SK-N-SH (cell line): ENCODE measurements at regions not wholly inside any gene's neighbourhood (a gene's known extent, or its start where the extent isn't known, plus 50 kb on each side); places are given as distances from the start of the nearest gene placed in this dataset.

ENCODE experiments used
- CTCF ChIA-PET: fragments of 300-600, 350-600 bp; formaldehyde crosslinking; extraction: SDS; loops from one replicate; lab custom pipeline; 2021; lab: Yijun Ruan, JAX
- POLR2A ChIA-PET: fragments of 350-600 bp; sonication (Branson Sonifier 250); formaldehyde crosslinking; extraction: SDS; loops from one replicate; lab custom pipeline; 2020; ENCODE audit warnings: antibody characterized with exemption, inconsistent platforms; lab: Yijun Ruan, JAX
- DNase-seq: peaks from one replicate; pipeline ENCODE4 v3.0.0; 2012
- H2AFZ ChIP-seq: fragments of 200-600 bp; sonication (generic); 2 replicates; pipeline ENCODE4 v1.8.1; 2016; ENCODE audit warnings: antibody characterized with exemption, mild to moderate bottlenecking, low read depth
- H3F3A ChIP-seq: fragments of 200-600 bp; sonication (generic); replicated peaks from 2 replicates; pipeline ENCODE3; 2016; ENCODE audit warnings: antibody characterized with exemption, mild to moderate bottlenecking; ENCODE audit not compliant: insufficient read depth
- H3K27ac ChIP-seq, 2 experiments: fragments of 200-500 bp in 1 of 2; fragments of 200-600 bp in 1 of 2; sonication (Bioruptor generic) in 1 of 2; sonication (generic), shearing (Covaris generic) in 1 of 2; 2 replicates each; pipeline versions ENCODE4 v1.5.1 to v1.6.1; 2014 to 2016; ENCODE audit warnings: low read depth in 2 of 2, inconsistent platforms in 1 of 2, low read length in 1 of 2, mild to moderate bottlenecking in 1 of 2, mixed read lengths in 1 of 2
- H3K27me3 ChIP-seq: fragments of 200-600 bp; sonication (generic), shearing (Covaris generic); 2 replicates; pipeline ENCODE4 v1.6.1; 2016; ENCODE audit warnings: mixed run types; ENCODE audit not compliant: insufficient read depth
- H3K36me3 ChIP-seq, 2 experiments: fragments of 200-500 bp in 1 of 2; fragments of 200-600 bp in 1 of 2; sonication (Bioruptor generic) in 1 of 2; sonication (generic) in 1 of 2; replicated peaks in 1 of 2; 2 replicates each; pipeline versions ENCODE3 to v1.5.1; 2014 to 2016; ENCODE audit warnings: low read length in 1 of 2, mild to moderate bottlenecking in 1 of 2; ENCODE audit not compliant: insufficient read depth in 2 of 2, control insufficient read depth in 1 of 2
- H3K4me1 ChIP-seq, 2 experiments: fragments of 200-500 bp in 1 of 2; fragments of 200-600 bp in 1 of 2; sonication (Bioruptor generic) in 1 of 2; sonication (generic), shearing (Covaris generic) in 1 of 2; 2 replicates each; pipeline versions ENCODE4 v1.5.1 to v1.6.1; 2014 to 2016; ENCODE audit warnings: low read depth in 1 of 2, low read length in 1 of 2, mixed run types in 1 of 2; ENCODE audit not compliant: insufficient read depth in 2 of 2, control insufficient read depth in 1 of 2
- H3K4me2 ChIP-seq: fragments of 200-600 bp; sonication (generic), shearing (Covaris generic); 2 replicates; pipeline ENCODE4 v1.6.1; 2017; ENCODE audit warnings: mixed run types
- H3K4me3 ChIP-seq, 2 experiments: fragments of 200-500 bp in 1 of 2; fragments of 200-600 bp in 1 of 2; sonication (Bioruptor generic) in 1 of 2; sonication (generic), shearing (Covaris generic) in 1 of 2; 2 replicates each; pipeline versions ENCODE4 v1.5.1 to v1.8.1; 2014 to 2016; ENCODE audit warnings: low read depth in 2 of 2, inconsistent platforms in 1 of 2, low read length in 1 of 2, mild to moderate bottlenecking in 1 of 2, mixed read lengths in 1 of 2, moderate library complexity in 1 of 2
- H3K79me2 ChIP-seq: fragments of 200-600 bp; sonication (generic); 2 replicates; pipeline ENCODE4 v1.8.1; 2017; ENCODE audit warnings: mild to moderate bottlenecking; ENCODE audit not compliant: insufficient read depth
- H3K9ac ChIP-seq: fragments of 200-600 bp; sonication (generic); 2 replicates; pipeline ENCODE4 v1.6.1; 2017; ENCODE audit warnings: mixed run types
- H3K9me2 ChIP-seq: fragments of 200-600 bp; sonication (generic); 2 replicates; pipeline ENCODE4 v1.6.1; 2017; ENCODE audit warnings: mixed run types
- H3K9me3 ChIP-seq: fragments of 200-600 bp; sonication (generic); 2 replicates; pipeline ENCODE4 v1.6.1; 2017; ENCODE audit warnings: mixed run types, mild to moderate bottlenecking, moderate library complexity
- H4K20me1 ChIP-seq: fragments of 200-600 bp; sonication (generic); 2 replicates; pipeline ENCODE4 v1.6.1; 2017; ENCODE audit warnings: mild to moderate bottlenecking, mixed run types; ENCODE audit not compliant: insufficient read depth
- EZH2phosphoT487 ChIP-seq: fragments of 200-600 bp; sonication (generic); IDR thresholded peaks from 2 replicates; pipeline ENCODE4 v1.6.1; 2017; ENCODE audit warnings: low read depth, mixed run types, mild to moderate bottlenecking, antibody characterized with exemption, moderate library complexity, borderline replicate concordance
- FOXM1 ChIP-seq: IDR thresholded peaks from 2 replicates; pipeline ENCODE4 v1.4.0; 2012; ENCODE audit warnings: low read depth, mild to moderate bottlenecking
- MAX ChIP-seq: IDR thresholded peaks from 2 replicates; pipeline ENCODE4 v1.4.0; 2012; ENCODE audit warnings: low read depth
- NFIC ChIP-seq: IDR thresholded peaks from 2 replicates; pipeline ENCODE4 v1.4.0; 2012; ENCODE audit warnings: borderline replicate concordance
- PBX3 ChIP-seq: IDR thresholded peaks from 2 replicates; pipeline ENCODE4; 2012
- REST ChIP-seq: IDR thresholded peaks from 2 replicates; pipeline ENCODE4 v1.6.1; 2012; ENCODE audit warnings: mild to moderate bottlenecking, low read depth, low read length, moderate library complexity
- RFX5 ChIP-seq: IDR thresholded peaks from 2 replicates; pipeline ENCODE4 v1.6.1; 2012; ENCODE audit warnings: mild to moderate bottlenecking, improper control_type of control experiment, low read length
- RXRA ChIP-seq: IDR thresholded peaks from 2 replicates; pipeline ENCODE4 v1.4.0; 2012; ENCODE audit warnings: low read depth, mild to moderate bottlenecking, borderline replicate concordance
- SMC3 ChIP-seq: IDR thresholded peaks from 2 replicates; pipeline ENCODE4 v1.6.1; 2012; ENCODE audit warnings: low read depth, low read length, improper control_type of control experiment
- TAF1 ChIP-seq: IDR thresholded peaks from 2 replicates; pipeline ENCODE4 v1.6.1; 2012; ENCODE audit warnings: low read depth, mild to moderate bottlenecking, low read length, moderate library complexity, borderline replicate concordance
- TEAD4 ChIP-seq: IDR thresholded peaks from 2 replicates; pipeline ENCODE4 v1.4.0; 2012; ENCODE audit warnings: mild to moderate bottlenecking, borderline replicate concordance; ENCODE audit not compliant: insufficient read depth
- WGBS: methylation state at CpG from one replicate; pipeline ENCODE4 v1.1.6; 2017; ENCODE audit warnings: low lambda C conversion rate; 5-methylcytosine and 5-hydroxymethylcytosine counted together

GRCh38 chr16:14371778-14372431, 258.2 kb downstream of the PARN start:
- Histone ChIP-seq H4K20me1 (no peaks in the 10 kb centered on the region), H3K4me1 (no peaks in the 10 kb centered on the region), H3K36me3 (no peaks in the 10 kb centered on the region), H3K79me2 (no peaks in the 10 kb centered on the region), H3K9ac (no peak overlapping the region), H3K4me3 (no peak overlapping the region), H3K9me3 (no peaks in the 10 kb centered on the region), H3F3A (peaks cover 2% of the 10 kb centered on the region), H3K27me3 (no peaks in the 10 kb centered on the region), H3K27ac (no peak overlapping the region), H3K4me2 (no peak overlapping the region), H3K9me2 (no peaks in the 10 kb centered on the region)
- 81% methylated on average over 5 of the region's 7 CpGs for WGBS
- DNase-seq: no peak
- POLR2A ChIA-PET: no interaction called here
- TF ChIP-seq REST (no peak), PBX3 (peak; percentile 52)
- TF ChIP-seq, all 33 proteins: peak for 1
- CTCF ChIA-PET: no interaction called here
- H2AFZ ChIP-seq: no peak overlapping the region

GRCh38 chr16:14370736-14371234, 259.3 kb downstream of the PARN start:
- H3K36me3 ChIP-seq: no peaks in the 10 kb centered on the region
- DNase-seq: no peak
- no peak overlapping the region for H3K4me3 ChIP-seq
- no peak overlapping the region for H3K4me2 ChIP-seq
- H3K79me2 ChIP-seq: no peaks in the 10 kb centered on the region
- H3F3A ChIP-seq: peaks cover 2% of the 10 kb centered on the region
- no peaks in the 10 kb centered on the region for H3K27me3 ChIP-seq
- H3K4me1 ChIP-seq: no peaks in the 10 kb centered on the region
- TF ChIP-seq FOXM1 (no peak), EZH2phosphoT487 (no peak), MAX (no peak), TAF1 (no peak), RXRA (no peak), SMC3 (no peak), TEAD4 (no peak), RFX5 (no peak), NFIC (no peak), PBX3 (no peak)
- CTCF ChIA-PET: interaction anchor here (0.9 kb wide), 1 partner anchor 27 kb away, joined by 3 read pairs; no protein-coding TSS in a partner anchor
- H3K9ac ChIP-seq: no peak overlapping the region
- H3K9me2 ChIP-seq: no peaks in the 10 kb centered on the region
- H2AFZ ChIP-seq: no peak overlapping the region
- H4K20me1 ChIP-seq: no peaks in the 10 kb centered on the region
- POLR2A ChIA-PET: no interaction called here
- H3K9me3 ChIP-seq: no peaks in the 10 kb centered on the region
- WGBS: 60% methylated on average over 3 of the region's 7 CpGs
- H3K27ac ChIP-seq: no peak overlapping the region
